GM19328 (cell line): ENCODE measurements at regions not wholly inside any gene's neighbourhood (a gene's known extent, or its start where the extent isn't known, plus 50 kb on each side); places are given as distances from the start of the nearest gene placed in this dataset.
"Not testable (repeated sequence)": the region's sequence is repeated elsewhere in the genome, so short reads cannot be mapped to it uniquely, and the experiment has no call there.

ENCODE experiments used
- ATAC-seq: cut with Tn5 transposase; IDR thresholded peaks from one replicate; pipeline ENCODE4 v1.9.1; 2021; ENCODE audit warnings: mild to moderate bottlenecking, moderate library complexity; ENCODE audit not compliant: unreplicated experiment

DNA sequence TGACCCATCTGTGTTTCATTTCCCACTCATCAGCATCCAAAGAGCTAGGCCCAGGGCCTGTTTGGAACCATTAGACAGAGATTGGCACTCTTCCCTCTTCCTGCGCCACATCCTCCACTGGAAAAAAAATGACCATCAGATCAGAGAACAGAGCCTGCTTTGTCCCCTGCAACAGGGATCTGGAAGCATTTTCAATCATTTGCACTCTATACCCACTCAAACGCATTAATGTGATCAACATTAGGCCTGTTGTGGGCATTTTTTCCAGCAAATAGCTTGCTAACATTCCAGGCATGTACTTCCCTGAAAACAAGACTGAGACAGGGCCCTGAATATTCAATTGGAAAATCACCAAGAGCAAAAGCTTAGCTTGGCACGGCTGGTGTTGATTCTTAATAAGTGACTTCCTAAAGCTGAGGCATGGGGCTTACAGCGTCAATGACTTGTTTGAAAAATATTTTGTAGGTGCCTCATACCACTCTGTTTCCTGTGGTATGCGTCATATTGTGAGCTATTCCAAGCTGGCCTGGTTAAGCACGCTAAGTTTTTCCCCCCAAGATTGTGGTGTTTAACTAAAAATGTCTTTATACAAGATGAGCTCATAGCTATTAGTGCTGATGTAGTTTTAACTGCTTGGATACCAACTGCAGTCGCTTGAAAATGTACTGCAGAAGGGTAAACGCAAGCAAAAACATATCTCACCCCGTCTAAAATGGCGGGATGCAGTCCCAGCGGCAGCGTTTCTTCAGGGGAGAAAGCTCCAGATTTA lies 404.4 kb downstream of the SPRY2 start:
- ATAC-seq, result no peak

DNA sequence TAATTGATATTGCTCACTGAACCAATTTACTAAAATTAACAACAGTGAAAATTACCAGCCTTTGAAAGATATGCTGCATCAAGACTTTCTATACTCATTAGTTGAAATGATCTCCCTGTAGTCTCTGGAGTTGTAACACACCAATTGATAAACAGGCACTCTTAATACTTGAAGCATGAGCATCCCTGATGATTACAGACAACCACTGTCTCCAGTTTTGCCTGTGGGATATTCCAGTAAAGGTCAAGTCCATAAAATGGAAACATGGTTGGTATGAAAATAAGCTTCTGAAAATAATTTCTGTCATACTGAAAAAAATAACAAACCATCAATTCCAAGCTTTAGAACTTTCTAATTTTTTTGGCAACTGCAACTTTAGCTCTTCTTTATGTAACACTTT lies 405.8 kb downstream of the SPRY2 start:
- no peak for ATAC-seq

DNA sequence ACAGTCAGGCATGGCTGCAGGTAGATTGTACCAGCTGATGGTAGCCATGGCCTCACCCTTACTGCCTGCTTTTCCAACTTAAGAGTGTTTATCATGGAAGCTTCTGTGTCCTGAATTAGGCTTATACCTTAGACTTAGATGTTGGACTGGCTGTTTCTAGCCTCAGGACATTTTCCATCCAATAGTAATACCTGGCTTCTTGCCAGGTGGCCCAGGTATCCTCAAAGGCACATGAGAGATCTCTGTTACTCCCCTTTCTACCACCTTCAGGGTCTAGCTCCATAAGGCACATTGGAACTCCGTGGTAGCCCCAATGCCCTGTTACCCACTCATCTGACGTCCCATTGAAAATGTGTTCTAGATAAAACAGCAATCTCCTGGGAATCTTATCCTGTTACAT lies 407.5 kb downstream of the SPRY2 start:
- ATAC-seq, result no peak

DNA sequence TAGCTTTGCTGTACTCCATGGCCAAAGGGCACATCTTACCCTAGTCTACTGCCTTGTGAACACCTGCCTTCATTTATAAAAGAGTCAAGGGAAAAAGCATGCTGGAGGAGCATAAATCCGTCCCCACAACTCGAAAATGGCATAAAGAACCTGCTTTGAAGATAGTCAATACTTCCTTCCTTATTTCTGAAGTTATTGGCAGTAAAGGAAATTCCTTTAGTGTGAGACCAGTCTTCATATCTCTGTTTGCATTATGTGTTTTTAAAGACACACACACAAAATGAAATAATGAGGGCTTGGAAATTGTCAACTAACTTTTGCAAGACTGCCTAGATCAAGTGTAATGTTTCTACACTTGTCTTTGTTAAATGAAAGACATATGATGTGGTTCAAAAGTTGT lies 408.4 kb downstream of the SPRY2 start:
- ATAC-seq, result no peak

DNA sequence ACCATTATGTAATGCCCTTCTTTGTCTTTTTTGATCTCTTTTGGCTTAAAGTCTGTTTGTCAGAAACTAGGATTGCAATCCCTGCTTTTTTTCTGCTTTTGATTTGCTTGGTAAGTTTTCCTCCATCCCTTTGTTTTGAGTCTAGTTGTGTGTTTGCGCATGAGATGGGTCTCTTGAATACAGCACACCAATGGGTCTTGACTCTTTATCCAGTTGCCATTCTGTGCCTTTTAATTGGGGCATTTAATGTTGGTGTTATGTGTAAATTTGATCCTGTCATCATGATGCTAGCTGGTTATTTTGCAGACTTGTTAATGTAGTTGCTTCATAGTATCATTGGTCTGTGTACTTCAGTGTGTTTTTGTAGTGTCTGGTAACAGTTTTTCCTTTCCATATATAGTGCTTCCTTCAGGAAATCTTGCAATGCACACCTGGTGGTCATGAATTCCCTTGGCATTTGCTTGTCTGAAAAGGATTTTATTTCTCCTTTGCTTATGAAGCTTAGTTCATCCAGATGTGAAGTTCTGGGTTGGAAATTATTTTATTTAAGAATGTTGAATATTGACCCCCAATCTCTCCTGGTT lies 416.9 kb downstream of the SPRY2 start:
- not testable (repeated sequence) for ATAC-seq

DNA sequence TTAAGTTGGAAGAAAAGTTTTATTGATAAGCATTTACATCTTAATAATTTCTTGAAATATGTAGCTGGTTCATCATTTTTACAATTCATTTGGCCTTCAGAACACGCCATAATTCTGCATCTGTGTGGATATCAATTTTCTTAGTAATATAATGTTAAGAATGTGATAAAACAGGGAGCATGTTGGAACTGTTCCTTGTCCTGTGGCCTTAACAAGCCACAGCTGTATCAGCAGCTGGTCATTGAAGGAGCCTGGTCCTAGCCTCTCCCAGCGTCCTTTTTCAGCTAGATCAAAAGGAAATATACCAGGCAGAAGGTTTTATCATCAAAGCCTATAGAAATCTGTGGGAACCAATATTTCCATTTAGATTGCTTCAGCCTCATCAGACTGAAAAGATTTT lies 421.8 kb downstream of the SPRY2 start:
- ATAC-seq, result no peak

DNA sequence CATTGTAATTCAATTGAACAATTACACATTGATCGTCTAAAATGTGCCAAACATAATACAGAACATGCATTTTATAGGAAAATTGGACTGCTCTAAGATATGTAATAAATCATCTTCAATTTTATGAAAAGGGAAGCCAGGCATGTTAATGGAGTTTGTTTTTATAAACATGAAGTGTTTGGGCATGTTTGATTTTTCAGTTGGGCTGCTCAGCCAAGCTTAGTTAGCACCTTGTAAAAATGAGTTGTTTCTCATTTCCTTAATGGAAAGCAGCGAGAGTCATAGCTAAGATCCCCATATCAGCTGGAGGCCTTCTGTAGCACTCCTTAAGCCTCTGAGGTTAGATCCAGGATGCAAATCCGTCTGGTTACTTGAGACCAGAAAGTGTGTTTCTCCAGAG lies 422.3 kb downstream of the SPRY2 start:
- ATAC-seq, result no peak

DNA sequence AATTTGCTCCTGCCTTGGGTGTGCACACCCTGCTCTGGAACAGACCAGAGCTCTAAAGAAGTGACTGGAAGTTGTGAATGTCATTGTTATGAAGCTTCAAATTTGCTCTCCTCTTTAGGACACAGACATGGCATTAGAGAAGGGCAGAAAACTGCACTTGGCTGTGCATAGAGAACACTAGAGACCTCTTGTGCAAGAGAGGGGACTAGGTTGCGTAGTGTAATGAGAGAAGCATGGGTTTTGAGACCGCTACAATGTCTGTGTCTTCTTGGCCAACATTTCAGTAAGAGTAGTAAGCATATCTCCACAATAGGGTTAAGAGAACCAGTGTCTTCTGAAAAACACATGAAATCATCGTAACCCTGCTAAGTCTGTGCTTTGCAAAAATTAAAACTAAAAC lies 423.3 kb downstream of the SPRY2 start:
- ATAC-seq, result no peak

DNA sequence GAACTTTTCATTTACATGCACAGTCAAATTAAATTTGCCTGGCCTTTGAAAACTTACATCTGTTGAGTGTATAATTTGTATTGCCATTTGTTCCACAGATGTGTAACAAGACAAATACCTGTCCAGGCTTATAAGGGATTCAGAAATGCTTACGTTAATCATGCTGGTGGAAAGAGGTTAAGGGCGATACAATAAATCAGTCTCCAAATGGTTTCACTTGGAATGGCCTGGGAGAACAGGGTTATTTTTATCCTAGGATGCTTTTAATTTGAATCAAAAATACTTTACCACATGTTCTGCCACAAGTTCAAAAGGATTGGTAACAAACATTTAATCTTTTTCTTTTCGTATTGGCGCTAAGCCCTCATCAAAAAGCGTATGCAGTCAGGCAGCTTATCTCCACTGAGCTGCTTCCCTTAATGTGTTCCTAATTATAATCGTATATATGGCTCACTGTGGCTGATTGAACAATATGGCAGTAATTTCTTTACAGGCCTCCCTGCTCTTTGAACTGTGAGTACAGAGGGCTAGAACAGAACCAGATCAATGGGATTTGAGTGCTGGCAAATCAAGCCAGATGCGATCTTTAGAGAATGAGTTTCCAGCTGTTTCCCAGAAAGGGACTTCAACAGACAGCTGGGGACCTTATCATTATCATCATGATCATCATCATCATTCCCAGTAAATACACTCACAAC lies 425.7 kb downstream of the SPRY2 start:
- no peak for ATAC-seq

DNA sequence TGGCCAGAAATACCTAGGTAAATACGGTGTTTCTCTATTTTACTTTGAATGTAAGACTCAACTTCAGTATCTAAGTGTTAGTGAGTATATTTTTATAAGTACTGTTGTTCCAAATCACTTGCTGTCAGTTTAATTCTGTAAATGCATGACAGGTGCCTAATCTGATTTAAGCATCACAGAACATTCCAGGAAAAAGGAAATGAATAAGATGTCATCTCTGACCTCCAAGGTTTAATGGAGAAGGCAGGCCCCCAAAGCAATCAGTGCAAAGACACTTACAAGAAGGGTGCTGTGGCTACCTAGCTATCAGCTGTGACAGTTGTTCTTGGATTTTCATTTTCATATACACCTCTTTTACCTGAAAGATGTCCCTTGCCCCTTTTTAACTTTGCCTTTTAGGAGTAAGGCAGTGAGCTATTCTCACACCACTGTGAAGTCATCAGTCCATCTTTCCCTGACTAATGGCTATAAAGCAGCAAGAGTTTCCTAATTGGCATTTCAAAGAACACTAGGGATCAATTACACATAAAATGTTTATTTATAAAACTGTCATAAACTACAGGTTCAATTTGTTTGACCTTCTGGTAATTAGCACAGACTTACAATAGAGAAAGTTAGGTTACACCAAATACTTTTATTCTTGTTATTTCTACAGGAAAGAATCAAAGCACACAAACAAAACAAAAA lies 427.6 kb downstream of the SPRY2 start:
- ATAC-seq, result no peak

DNA sequence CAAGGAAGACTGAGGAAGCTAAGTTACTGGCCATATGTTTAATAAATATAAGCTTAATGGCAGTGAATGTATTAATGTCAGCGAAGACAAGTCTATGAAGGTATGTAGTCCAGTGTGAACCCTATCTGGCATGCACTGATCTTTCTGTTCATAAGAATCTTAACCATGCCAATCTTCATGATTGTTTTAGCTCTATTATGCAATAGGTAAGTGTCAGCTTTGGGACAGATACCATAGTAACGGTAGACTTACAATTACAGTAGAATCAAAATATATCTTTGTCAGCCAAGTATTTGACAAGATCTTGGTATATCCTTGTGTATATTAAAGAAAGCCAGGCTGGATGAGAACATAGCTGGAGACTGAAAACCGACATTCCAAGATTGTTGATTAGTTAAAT lies 428.5 kb downstream of the SPRY2 start:
- ATAC-seq, result no peak

DNA sequence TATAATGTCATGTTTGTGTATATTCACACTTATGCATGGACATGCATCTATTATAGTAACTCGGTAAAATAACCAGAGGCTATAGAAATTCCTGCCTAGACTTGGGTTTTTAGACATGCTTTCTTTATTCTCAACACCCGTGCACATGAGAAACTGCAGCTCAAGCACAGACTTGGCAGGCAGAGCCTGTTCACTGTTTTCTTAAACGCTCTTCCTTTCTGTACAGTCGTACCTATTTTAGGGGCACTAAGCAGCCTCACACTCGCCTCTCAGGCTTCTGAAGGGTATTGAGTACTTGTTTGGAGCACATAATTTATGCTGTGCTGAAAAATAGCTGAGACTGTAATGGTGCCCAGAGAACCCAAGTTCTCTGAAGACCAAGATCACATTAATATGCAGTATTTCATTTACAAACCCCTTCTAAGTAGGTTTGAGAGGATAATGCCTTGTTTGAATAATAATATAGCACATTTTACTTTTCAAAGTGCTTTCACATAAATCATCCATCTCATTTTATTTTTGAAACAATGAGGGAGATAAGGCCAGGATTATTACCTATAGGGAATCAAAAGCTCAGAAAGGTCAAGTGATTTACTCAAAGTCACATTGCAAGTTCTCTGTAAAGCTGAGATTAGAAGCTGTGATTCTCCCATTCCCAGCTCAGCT lies 429.9 kb downstream of the SPRY2 start:
- no peak for ATAC-seq

DNA sequence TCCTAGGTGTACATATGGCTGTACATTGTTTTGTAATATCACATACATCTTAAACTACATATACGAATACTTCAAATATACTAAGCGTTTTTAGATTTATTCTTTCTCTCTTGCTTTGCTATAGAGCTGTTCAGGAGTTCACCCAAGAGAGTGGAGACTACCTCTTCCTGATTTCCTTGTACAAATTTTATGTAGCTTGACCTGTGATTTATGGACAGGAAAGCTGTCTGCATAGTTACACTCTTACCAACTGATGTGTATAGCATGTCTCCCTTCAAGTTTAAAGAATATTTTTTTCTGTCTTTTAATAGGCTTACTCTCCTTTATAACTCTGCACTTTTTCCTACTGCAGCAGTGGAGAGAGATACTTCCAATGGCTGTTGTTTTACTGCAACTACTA lies 428.7 kb downstream of the NDFIP2 start:
- ATAC-seq, result no peak

DNA sequence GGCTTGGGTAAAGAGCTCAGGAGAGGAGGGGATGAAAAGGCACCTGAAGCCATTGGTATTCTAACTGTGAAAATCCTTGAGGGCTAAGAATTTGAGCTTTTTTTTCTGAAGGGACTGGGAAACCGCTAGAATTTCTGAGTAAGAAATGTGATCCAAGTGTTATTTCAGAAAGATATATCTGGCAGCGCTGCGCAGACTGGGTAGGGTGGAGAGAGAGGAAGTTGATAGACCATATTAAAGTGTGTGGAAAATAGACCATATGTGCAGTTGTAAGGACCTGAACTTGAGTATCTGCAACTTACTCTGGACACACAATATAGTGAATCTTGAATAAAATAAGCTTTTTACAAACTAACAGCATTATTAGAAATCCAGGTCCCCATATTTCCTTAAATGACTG lies 427.4 kb downstream of the NDFIP2 start:
- ATAC-seq, result no peak

DNA sequence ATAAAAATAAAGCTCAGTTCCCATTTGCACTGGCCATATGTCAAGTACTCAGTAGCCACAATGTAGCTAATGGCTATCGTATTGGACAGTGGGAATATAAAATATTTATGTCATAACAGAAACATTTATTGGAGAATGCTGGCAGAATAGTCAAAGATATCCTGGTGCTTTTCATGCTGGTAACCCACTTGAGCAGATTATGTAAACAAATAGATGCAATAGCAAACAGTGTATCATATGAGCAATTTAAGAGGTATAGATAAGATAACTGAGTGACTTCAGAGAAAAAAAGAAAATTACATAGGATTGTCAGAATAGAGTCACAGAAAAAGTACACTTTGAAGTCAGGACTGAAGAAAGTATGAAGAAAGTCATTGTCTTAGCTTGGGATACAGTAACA lies 426.6 kb downstream of the NDFIP2 start:
- no peak for ATAC-seq

DNA sequence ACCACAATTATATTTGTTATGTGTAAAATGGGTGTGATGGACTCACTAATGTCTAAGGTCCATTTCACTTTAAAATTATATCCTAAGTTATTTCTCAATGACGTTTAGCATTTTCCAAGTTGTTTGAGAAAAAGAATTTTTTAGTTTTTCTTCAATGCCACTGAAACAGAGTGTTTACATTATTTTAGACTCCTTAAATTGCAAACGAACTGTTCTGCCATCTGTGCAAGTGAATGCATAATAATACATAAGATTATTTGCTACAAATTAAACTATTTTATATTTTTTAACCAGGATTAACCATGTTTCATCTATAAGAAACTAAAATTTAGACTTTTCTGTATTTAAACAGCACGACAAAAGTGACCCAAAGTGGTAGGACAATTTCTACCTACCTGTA lies 425.4 kb downstream of the NDFIP2 start:
- ATAC-seq, result no peak

DNA sequence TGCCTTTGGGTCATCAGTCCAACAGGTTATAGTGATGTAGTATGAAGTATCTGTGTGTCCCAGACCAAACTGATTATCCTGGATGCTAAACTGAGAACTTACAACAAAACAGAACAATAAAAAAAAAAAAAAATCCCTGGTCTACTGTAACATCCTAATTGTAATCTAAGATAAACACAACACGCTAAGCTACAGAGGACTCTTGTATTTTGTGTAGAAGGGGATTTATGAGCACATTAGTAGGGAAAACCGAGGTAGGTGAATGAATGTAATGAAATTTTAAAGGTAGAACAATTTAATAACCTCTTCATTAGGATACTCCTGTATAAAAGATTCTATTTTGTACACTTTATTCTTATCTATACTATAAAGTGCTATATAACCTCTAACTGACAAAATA lies 424.1 kb downstream of the NDFIP2 start:
- no peak for ATAC-seq

DNA sequence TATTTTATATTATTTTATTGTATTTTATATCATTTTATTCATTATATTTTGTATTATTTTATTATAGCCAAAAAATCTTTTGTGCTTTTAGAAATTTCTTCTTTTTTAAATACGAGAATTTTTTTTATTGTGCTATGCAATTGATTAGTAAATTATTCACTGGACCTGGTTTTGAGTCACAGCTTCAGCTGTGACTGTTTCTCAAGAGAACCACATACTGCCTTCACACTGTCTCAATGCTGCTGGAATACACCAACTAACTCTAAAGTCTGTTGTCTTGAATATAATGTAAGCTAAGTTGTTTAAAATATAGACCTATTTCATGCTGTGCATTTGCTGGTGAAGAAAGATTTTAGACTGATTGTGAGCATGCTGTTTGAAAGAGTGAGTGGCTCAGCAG lies 423.6 kb downstream of the NDFIP2 start:
- ATAC-seq, result no peak

DNA sequence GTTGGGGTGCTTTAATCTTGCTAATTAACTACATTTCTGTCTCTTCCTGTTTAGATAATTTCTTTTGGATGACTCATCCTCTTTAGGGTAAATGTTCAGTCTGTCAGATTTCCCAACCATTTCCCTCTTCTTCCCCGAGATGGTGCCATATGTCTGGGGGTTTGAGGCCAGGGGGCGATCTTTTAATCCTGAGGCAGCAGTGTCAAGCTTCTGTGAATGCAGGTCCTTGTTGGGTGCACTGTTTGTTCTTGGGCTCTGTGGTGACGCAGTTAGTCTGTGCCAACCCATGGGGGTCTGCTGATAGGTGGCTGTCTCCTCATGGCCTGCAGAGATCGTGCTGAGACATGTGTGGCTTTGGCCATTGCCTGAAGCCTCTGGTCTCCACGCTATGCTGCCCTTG lies 420.4 kb downstream of the NDFIP2 start:
- no peak for ATAC-seq

DNA sequence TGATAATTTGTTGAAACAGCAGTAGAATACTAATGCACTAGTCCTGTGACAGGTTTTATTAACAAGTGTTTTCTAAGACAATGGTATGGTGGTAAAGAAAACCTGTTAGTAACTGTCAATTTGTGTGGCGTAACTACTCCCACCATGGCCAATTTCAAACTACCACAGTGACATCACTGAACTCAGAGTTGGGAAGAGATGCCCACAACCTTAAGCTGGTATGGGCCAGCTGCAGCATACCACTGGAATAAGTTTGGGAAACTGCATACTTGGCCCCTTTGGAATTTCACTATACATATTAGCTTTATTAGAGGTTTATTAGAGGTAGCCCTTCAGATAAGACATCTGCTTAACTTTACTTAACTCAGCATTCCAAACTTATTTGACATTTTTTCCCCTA lies 419.4 kb downstream of the NDFIP2 start:
- no peak for ATAC-seq

DNA sequence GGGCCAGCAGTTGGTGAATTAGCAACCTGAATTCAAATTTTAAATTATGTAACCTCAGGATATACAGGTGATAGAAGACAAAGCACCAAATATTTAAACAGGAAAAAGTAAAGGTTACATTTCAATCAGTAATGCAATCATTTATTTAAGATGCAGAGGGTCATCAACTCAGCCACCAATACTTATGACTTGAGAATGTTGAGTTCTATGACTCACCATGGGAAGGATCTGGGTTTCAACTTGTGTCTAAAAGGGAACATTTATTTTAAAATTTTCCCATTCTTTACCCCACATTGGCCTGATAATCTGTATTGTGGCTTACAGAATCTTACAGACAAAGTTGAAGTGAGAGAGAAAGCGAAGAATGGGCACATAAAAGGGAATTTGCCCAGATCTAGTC lies 418.0 kb downstream of the NDFIP2 start:
- ATAC-seq, result no peak
